Fibroblast of villous mesenchyme (primary cell): ENCODE measurements at regions not wholly inside any gene's neighbourhood (a gene's known extent, or its start where the extent isn't known, plus 50 kb on each side); places are given as distances from the start of the nearest gene placed in this dataset.

ENCODE experiments used
- DNase-seq: peaks from one replicate; pipeline ENCODE4 v3.0.0-alpha.2; 2010; ENCODE audit warnings: low read depth
- H3K4me3 ChIP-seq: 2 replicates; pipeline ENCODE4 v1.5.1; 2011; ENCODE audit warnings: low read depth, mild to moderate bottlenecking, low read length
- TF ChIP-seq, protein P1 (sequence below): IDR thresholded peaks from 2 replicates; pipeline ENCODE4 v1.5.1; 2012; ENCODE audit warnings: low read depth, mild to moderate bottlenecking, low read length; ENCODE audit not compliant: insufficient read depth

DNA sequence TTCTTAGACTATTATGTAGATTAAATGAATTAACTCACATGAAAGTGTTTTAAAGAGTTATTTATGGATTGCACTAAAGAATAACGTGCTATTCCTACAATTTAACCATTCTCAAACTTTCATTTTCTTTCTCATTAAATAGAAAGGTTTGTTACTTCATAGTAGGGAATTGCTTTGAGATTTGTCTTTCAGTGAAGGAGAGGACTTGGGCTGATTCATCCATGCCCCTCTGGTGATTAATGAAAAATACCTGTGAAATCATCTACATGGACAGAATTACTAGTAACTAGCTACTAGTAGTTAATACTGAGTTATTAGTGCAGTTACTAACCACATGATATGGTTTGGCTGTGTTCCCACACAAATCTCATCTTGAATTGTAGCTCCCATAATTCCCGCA lies 275.8 kb upstream of the CDH20 start:
- TF ChIP-seq, protein P1, sequence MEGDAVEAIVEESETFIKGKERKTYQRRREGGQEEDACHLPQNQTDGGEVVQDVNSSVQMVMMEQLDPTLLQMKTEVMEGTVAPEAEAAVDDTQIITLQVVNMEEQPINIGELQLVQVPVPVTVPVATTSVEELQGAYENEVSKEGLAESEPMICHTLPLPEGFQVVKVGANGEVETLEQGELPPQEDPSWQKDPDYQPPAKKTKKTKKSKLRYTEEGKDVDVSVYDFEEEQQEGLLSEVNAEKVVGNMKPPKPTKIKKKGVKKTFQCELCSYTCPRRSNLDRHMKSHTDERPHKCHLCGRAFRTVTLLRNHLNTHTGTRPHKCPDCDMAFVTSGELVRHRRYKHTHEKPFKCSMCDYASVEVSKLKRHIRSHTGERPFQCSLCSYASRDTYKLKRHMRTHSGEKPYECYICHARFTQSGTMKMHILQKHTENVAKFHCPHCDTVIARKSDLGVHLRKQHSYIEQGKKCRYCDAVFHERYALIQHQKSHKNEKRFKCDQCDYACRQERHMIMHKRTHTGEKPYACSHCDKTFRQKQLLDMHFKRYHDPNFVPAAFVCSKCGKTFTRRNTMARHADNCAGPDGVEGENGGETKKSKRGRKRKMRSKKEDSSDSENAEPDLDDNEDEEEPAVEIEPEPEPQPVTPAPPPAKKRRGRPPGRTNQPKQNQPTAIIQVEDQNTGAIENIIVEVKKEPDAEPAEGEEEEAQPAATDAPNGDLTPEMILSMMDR: no peak
- DNase-seq: no peak
- H3K4me3 ChIP-seq: no peak overlapping the region

DNA sequence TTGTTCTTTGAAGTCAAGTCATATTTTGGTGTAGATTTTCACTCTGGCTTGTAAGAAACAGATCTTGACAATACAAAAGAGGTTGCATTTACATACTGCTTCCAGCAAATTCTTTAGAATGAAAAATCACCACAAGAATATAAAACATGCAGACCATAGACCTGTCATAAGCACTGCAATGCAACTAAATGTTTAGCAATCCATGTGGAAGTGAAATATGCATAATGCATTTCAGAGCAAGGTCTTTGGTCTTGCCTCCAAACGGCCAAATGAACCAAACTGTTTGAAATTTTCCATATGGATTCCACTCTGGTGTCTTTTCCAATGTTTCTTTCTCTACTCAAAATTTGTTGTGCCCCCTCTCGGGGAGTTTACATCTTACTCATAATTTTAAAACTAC lies 271.0 kb upstream of the CDH20 start:
- TF ChIP-seq, protein P1: no peak
- no peak overlapping the region for H3K4me3 ChIP-seq
- no peak for DNase-seq

DNA sequence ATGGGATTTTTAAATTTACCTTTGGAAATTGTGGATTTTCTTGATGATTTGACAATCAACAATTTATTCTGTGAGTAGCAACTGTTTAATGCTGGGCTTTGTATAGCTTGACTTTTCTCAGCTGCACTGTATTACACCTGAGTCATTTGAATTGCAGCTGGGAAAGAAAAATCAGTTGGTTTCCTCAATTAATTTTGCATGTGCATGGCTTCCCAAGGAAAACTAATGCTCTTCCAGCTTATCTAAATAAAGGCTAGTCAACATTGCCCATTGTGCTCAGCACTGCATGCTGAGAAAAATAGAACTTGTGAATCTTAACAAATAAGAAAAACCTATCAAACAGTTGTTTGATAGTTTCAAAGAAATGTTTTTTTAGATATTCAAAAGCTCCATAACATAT lies 268.3 kb upstream of the CDH20 start:
- H3K4me3 ChIP-seq: no peak overlapping the region
- DNase-seq: no peak
- TF ChIP-seq, protein P1: no peak

DNA sequence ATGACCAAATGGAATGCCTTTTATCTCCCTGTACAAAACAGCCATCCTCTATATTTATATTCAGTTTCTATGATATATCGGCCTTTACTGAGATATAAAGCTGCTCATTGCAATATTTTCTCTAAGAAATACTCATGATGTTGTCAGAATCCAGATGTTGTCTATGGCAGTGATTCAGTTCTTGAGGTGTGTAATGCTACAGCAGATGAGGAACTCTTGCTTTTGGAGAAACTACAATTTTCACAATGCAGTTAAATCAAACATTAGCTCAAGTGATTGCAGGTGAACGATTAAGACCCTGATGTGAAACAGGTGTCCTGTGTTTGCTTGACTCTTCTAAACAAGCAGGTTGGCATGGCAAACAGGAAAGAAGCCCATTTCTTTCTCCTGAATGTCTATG lies 256.2 kb upstream of the CDH20 start:
- no peak overlapping the region for H3K4me3 ChIP-seq
- DNase-seq: no peak
- TF ChIP-seq, protein P1: no peak

DNA sequence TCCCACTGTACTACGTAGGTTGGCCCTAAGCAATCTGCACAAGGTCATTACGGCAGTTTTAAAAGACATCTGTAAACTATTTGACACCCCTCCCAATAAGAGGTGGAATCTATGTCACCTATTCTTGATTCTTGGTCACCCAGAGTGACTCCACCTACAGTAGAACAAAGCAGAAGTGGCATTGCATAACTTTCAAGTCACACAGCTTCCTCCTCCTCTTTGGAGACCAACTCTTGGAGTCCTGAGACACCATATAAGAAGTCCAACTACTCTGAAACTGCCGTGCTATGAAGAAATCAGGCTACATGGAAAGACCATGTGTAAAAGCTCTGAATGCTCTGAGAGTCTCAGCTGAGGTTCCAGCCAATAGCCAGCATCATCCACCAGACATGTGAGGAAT lies 253.5 kb upstream of the CDH20 start:
- TF ChIP-seq, protein P1: no peak
- DNase-seq: no peak
- no peak overlapping the region for H3K4me3 ChIP-seq

DNA sequence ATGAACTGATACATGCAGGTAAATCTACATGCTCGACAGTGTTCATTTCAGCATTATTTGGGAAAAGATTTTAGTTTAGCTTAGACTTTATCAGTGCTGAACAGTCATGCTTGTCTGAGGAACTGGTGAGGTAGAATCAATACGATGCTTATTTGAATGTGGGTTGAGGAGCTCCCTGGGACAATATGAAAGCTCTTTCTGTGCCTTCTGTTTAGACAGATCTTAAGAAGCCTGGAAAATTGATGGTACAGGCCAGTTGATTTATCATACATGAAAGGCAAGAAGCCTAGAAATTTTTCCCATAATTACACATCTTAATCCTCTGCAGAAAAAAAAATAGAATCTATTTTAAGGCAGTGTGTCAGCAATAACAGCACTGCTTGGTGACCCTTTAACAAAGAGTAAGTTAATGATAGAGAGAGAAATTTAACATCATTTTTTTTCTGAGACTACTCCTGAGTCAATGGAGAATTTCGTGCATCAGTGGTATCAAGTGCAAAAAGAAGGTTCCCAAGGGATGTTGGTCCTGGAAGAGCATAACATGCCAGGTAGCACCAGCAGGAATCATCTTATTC lies 252.2 kb upstream of the CDH20 start:
- no peak overlapping the region for H3K4me3 ChIP-seq
- no peak for DNase-seq
- TF ChIP-seq, protein P1: no peak

DNA sequence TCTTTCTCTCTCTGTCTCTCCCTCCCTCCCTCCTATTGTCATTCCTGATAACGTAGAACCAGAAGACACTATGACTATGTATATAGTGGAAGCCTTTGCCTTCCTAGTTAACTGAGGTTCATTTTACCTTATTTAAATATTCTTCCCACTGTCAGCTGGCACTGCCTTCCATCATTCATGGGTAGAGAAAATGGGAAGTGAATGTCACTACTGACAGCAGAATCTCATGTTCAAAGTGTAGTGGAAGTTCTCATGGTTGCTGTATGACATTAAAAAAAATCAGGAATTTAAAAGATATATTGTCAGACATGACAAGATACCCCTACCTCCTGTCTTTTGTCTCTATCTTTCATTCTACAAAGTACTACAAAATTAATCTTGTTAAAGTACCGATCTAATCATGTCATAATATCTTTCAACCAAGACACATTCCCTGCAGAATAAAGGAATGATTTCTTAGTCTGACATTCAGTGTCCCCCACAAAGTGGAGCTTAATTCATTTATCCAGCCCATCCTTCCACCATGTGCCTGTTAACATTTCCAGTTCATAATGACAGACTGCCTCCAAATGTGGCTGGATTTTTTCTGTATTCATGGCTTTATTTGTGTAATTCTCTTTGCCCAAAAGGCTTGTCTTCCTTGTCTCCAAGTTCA lies 250.1 kb upstream of the CDH20 start:
- DNase-seq: no peak
- H3K4me3 ChIP-seq: no peak overlapping the region
- TF ChIP-seq, protein P1: no peak
